Urinary bladder (tissue), 3 donors: ENCODE measurements at regions not wholly inside any gene's neighbourhood (a gene's known extent, or its start where the extent isn't known, plus 50 kb on each side); places are given as distances from the start of the nearest gene placed in this dataset.

Source experiments
- DNase-seq: peaks from one replicate; pipeline ENCODE4 v3.0.0-alpha.2; 2015; ENCODE audit errors: extremely low spot score
- H3K27ac ChIP-seq: one replicate; pipeline ENCODE4 v1.5.1; 2013; ENCODE audit warnings: low read depth, mild to moderate bottlenecking, moderate library complexity
- H3K36me3 ChIP-seq: one replicate; pipeline ENCODE4 v1.6.1; 2013; ENCODE audit warnings: mild to moderate bottlenecking, moderate library complexity; ENCODE audit not compliant: insufficient read depth
- H3K4me1 ChIP-seq: one replicate; pipeline ENCODE4 v1.6.1; 2013; ENCODE audit warnings: mild to moderate bottlenecking, moderate library complexity; ENCODE audit not compliant: insufficient read depth
- H3K4me3 ChIP-seq: one replicate; pipeline ENCODE4 v1.5.1; 2013; ENCODE audit warnings: low read depth, low read length
- WGBS: extraction: QIAGEN DNeasy Blood & Tissue Kit; methylation state at CpG from one replicate; pipeline ENCODE4 v1.1.7; 2013; 5-methylcytosine and 5-hydroxymethylcytosine counted together
- donor health status: healthy with polysubstance abuse.
- donor health status: healthy.

GRCh38 chr2:239456940-239457339, 56.1 kb upstream of the HDAC4 start:
- DNase-seq = no peak
- no peak overlapping the region for H3K27ac ChIP-seq
- H3K4me1 ChIP-seq = no peaks in the 10 kb centered on the region
- H3K4me3 ChIP-seq = no peak overlapping the region
- 81% methylated on average over 5 of the region's 5 CpGs for WGBS
- no peaks in the 10 kb centered on the region for H3K36me3 ChIP-seq

DNA sequence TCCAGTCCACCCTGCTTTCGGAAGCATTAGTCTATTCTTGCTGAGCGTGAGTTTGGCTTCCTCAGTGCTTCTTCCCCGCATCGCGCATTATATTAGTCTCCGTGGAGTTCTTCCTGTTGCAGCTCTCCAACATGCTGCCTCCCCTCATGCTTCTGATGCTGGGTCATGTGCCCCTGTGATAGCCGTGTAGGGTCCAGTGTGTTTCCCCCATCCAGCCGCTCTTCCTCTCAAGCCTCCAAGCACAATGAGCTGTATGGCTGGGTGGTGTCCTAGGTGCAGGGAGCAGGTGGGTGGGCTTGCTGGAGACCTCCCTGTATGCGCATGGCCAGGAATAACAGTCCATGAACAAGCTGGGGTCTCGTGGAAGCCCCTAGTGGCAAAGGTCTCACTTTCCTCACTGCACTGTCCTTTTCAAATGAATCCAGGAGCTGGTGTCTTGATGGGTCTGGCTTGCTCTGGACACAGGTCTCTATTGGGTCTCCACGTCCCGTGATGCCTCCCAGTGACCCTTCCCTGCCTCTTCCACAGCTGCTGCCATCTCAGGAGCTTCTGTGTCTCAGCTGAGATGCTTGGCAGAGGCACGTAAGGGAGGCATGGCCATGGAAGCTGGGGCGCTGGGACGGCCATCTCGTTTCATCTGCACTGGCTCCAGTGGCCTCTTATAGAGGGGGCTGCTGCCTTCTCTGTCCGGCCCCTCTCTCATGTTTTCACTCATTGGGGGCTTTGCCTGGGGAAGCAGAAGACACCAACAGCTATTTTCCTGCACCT, 54.8 kb upstream of the HDAC4 start:
- H3K4me3 ChIP-seq = no peak overlapping the region
- WGBS = 83% methylated on average over 17 of the region's 17 CpGs
- no peaks in the 10 kb centered on the region for H3K4me1 ChIP-seq
- no peak for DNase-seq
- H3K36me3 ChIP-seq = no peaks in the 10 kb centered on the region
- no peak overlapping the region for H3K27ac ChIP-seq

GRCh38 chr2:239454507-239454906, 53.7 kb upstream of the HDAC4 start:
- WGBS = 67% methylated on average over 2 of the region's 2 CpGs
- H3K27ac ChIP-seq = no peak overlapping the region
- DNase-seq = no peak

More at GRCh38 chr2:239454507-239454906, 53.7 kb upstream of the HDAC4 start:
- H3K4me1 ChIP-seq = no peaks in the 10 kb centered on the region
- no peak overlapping the region for H3K4me3 ChIP-seq
- H3K36me3 ChIP-seq = no peaks in the 10 kb centered on the region
